Fibroblast of gingiva (primary cell): ENCODE measurements at regions not wholly inside any gene's neighbourhood (a gene's known extent, or its start where the extent isn't known, plus 50 kb on each side); places are given as distances from the start of the nearest gene placed in this dataset.
"Not testable (repeated sequence)": the region's sequence is repeated elsewhere in the genome, so short reads cannot be mapped to it uniquely, and the experiment has no call there.

Experiments
- DNase-seq: peaks from one replicate; pipeline ENCODE4 v3.0.0-alpha.2; 2011; ENCODE audit warnings: low read depth

GRCh38 chr17:14621826-14622614 lies 321.1 kb downstream of the HS3ST3B1 start:
- DNase-seq, result no peak

GRCh38 chr17:14619821-14620220 lies 318.9 kb downstream of the HS3ST3B1 start:
- DNase-seq, result no peak

GRCh38 chr17:14616528-14616927 lies 315.6 kb downstream of the HS3ST3B1 start:
- no peak for DNase-seq

- DNase-seq, result no peak
Measured at GRCh38 chr17:14605267-14605599, 304.4 kb downstream of the HS3ST3B1 start.

GRCh38 chr17:14604591-14605266 lies 303.8 kb downstream of the HS3ST3B1 start:
- DNase-seq, result no peak

GRCh38 chr17:14596224-14596623 lies 295.3 kb downstream of the HS3ST3B1 start:
- DNase-seq, result no peak

GRCh38 chr17:14595656-14596055 lies 294.8 kb downstream of the HS3ST3B1 start:
- DNase-seq, result no peak

- DNase-seq, result no peak
Measured at GRCh38 chr17:14594690-14595089, 293.8 kb downstream of the HS3ST3B1 start.

GRCh38 chr17:14593956-14594355 lies 293.1 kb downstream of the HS3ST3B1 start:
- no peak for DNase-seq

GRCh38 chr17:14590459-14591250 lies 289.8 kb downstream of the HS3ST3B1 start:
- DNase-seq, result no peak

- DNase-seq, result no peak
Measured at GRCh38 chr17:14585099-14585498, 284.2 kb downstream of the HS3ST3B1 start.

- no peak for DNase-seq
Measured at GRCh38 chr17:14582996-14583395, 282.1 kb downstream of the HS3ST3B1 start.

- no peak for DNase-seq
Measured at GRCh38 chr17:14581186-14581830, 280.4 kb downstream of the HS3ST3B1 start.

GRCh38 chr17:14580499-14580898 lies 279.6 kb downstream of the HS3ST3B1 start:
- DNase-seq, result no peak

- no peak for DNase-seq
Measured at GRCh38 chr17:14579716-14580115, 278.8 kb downstream of the HS3ST3B1 start.

GRCh38 chr17:14575471-14575953 lies 274.6 kb downstream of the HS3ST3B1 start:
- DNase-seq, result peak; percentile 56

- not testable (repeated sequence) for DNase-seq
Measured at GRCh38 chr17:14560325-14560724, 259.4 kb downstream of the HS3ST3B1 start.

GRCh38 chr17:14559264-14560119 lies 258.6 kb downstream of the HS3ST3B1 start:
- no peak for DNase-seq

- DNase-seq, result no peak
Measured at GRCh38 chr17:14557480-14557879, 256.6 kb downstream of the HS3ST3B1 start.

GRCh38 chr17:14553847-14554246 lies 253.0 kb downstream of the HS3ST3B1 start:
- no peak for DNase-seq

GRCh38 chr17:14552306-14552705 lies 251.4 kb downstream of the HS3ST3B1 start:
- no peak for DNase-seq
